ENCODE measurements at regions not wholly inside any gene's neighbourhood (a gene's known extent, or its start where the extent isn't known, plus 50 kb on each side); places are given as distances from the start of the nearest gene placed in this dataset.
A peak's percentile ranks its signal among the peaks of the same experiment; 100 is the strongest.
"Not testable (repeated sequence)": the region's sequence is repeated elsewhere in the genome, so short reads cannot be mapped to it uniquely, and the experiment has no call there.

- H3K36me3 Mint-ChIP-seq (ENCODE audit: insufficient read depth, unreplicated experiment) = no peaks in the 10 kb centered on the region
- TF ChIP-seq, protein P1, sequence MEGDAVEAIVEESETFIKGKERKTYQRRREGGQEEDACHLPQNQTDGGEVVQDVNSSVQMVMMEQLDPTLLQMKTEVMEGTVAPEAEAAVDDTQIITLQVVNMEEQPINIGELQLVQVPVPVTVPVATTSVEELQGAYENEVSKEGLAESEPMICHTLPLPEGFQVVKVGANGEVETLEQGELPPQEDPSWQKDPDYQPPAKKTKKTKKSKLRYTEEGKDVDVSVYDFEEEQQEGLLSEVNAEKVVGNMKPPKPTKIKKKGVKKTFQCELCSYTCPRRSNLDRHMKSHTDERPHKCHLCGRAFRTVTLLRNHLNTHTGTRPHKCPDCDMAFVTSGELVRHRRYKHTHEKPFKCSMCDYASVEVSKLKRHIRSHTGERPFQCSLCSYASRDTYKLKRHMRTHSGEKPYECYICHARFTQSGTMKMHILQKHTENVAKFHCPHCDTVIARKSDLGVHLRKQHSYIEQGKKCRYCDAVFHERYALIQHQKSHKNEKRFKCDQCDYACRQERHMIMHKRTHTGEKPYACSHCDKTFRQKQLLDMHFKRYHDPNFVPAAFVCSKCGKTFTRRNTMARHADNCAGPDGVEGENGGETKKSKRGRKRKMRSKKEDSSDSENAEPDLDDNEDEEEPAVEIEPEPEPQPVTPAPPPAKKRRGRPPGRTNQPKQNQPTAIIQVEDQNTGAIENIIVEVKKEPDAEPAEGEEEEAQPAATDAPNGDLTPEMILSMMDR (IDR thresholded peaks at IDR 0.05; ENCODE audit: unreplicated experiment) = no peak
- no TSS peak for BruUV-seq (replicated peaks)
- no peak overlapping the region for H3K27ac Mint-ChIP-seq (ENCODE audit: unreplicated experiment)
- CTCF ChIA-PET = no interaction called here
- H3K9me3 Mint-ChIP-seq (ENCODE audit: low read depth, unreplicated experiment) = peaks cover 8% of the 10 kb centered on the region
- intact Hi-C loops (cut with micrococcal nuclease; ENCODE audit: unreplicated experiment) = no loop called here
- no peaks in the 10 kb centered on the region for H3K27me3 Mint-ChIP-seq (ENCODE audit: unreplicated experiment)
- no peak overlapping the region for H3K4me3 Mint-ChIP-seq (ENCODE audit: low read depth, unreplicated experiment)
- H3K4me1 Mint-ChIP-seq (ENCODE audit: low read depth, unreplicated experiment) = no peaks in the 10 kb centered on the region
- no peak for DNase-seq
Observed at GRCh38 chr6:22214314-22214713, 82.5 kb downstream of the PRL start.

DNA sequence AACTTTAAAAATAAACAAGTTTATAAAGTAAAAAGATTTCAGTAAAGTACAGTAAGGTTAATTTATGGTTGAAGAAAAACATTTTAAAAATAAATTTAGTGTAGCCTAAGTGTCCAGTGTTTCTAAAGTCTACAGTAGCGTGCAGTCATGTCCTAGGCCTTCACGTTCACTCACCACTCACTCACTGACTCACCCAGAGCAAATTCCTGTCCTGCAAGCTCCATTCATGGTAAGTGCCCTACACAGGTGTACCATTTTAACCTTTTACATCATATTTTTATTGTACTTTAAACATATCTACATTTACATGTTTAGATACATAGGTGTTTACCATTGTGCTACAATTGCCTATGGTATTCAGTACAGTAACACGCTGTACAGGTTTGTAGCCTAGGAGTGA is 81.4 kb downstream of the PRL start:
- BruUV-seq (replicated peaks); H3K9me3 Mint-ChIP-seq (ENCODE audit: low read depth, unreplicated experiment); H3K36me3 Mint-ChIP-seq (ENCODE audit: insufficient read depth, unreplicated experiment); DNase-seq; H3K27me3 Mint-ChIP-seq (ENCODE audit: unreplicated experiment); H3K4me3 Mint-ChIP-seq (ENCODE audit: low read depth, unreplicated experiment); intact Hi-C loops (cut with micrococcal nuclease; ENCODE audit: unreplicated experiment); H3K27ac Mint-ChIP-seq (ENCODE audit: unreplicated experiment); H3K4me1 Mint-ChIP-seq (ENCODE audit: low read depth, unreplicated experiment): not testable (repeated sequence)
- CTCF ChIA-PET = interaction anchor here (1.2 kb wide), 1 partner anchor 13 kb away, joined by 4 read pairs; no protein-coding TSS in a partner anchor

DNA sequence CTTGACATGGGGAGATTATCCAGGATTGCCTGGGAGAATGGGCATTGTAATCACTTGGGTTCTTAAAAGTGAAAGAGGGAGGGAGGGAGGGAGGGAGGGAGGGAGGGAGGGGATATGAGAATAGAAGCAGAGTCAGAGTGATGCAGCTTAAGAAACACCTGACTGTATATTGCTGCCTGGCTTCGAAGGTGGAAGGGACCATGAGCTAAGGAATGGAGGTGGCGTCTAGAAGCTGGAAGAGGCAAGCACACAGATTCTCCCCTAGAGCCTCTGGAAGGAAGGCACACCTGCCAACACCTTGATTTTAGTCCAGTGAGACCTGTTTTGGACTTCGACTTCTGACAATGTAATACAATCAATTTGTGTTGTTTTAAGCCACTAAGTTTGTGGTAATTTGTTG is 78.4 kb downstream of the PRL start:
- BruUV-seq (replicated peaks) = no TSS peak

DNA sequence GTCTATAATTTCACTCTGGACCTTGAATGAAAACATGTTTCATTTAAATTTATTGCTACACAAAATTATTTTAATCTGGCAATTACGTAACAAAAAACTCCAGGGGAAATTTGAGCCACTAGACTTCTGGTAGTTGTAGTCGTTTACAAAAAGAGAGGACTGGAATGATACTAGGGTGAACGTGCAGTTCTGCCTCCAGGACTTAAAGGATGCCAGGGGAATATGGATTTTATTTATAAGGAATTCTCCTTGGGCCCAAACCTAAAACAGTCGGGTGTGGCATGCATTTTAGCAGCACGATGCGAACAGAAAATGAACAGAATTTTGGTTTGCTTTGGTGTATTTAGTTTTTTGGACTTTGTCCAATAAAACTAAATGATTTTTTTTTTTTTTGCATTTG is 76.9 kb downstream of the PRL start:
- Mint-ChIP-seq H3K27me3 (ENCODE audit: unreplicated experiment) (no peaks in the 10 kb centered on the region), H3K9me3 (ENCODE audit: low read depth, unreplicated experiment) (no peaks in the 10 kb centered on the region), H3K36me3 (ENCODE audit: insufficient read depth, unreplicated experiment) (no peaks in the 10 kb centered on the region), H3K4me1 (ENCODE audit: low read depth, unreplicated experiment) (peaks cover 13% of the 10 kb centered on the region), H3K27ac (ENCODE audit: unreplicated experiment) (no peak overlapping the region), H3K4me3 (ENCODE audit: low read depth, unreplicated experiment) (no peak overlapping the region)
- intact Hi-C loops (cut with micrococcal nuclease; ENCODE audit: unreplicated experiment) = loop anchor here (2.0 to 10.0 kb wide), 4 partner anchors 273 to 625 kb away; partner anchors contain the start of gene SOX4
- no peak for DNase-seq
- CTCF ChIA-PET = interaction anchor here (0.6 kb wide), 1 partner anchor 218 kb away, joined by 7 read pairs; no protein-coding TSS in a partner anchor
- TF ChIP-seq, protein P1 (IDR thresholded peaks at IDR 0.05; ENCODE audit: unreplicated experiment) = no peak
- no TSS peak for BruUV-seq (replicated peaks)

More for the DNA sequence above, 78.4 kb downstream of the PRL start:
- Mint-ChIP-seq H3K9me3 (ENCODE audit: low read depth, unreplicated experiment) (peaks cover under 1% of the 10 kb centered on the region), H3K4me3 (ENCODE audit: low read depth, unreplicated experiment) (no peak overlapping the region), H3K27ac (ENCODE audit: unreplicated experiment) (no peak overlapping the region), H3K27me3 (ENCODE audit: unreplicated experiment) (no peaks in the 10 kb centered on the region), H3K36me3 (ENCODE audit: insufficient read depth, unreplicated experiment) (no peaks in the 10 kb centered on the region), H3K4me1 (ENCODE audit: low read depth, unreplicated experiment) (peaks cover 13% of the 10 kb centered on the region)
- intact Hi-C loops (cut with micrococcal nuclease; ENCODE audit: unreplicated experiment) = no loop called here
- TF ChIP-seq, protein P1 (IDR thresholded peaks at IDR 0.05; ENCODE audit: unreplicated experiment) = no peak
- CTCF ChIA-PET = interaction anchor here (0.6 kb wide), 2 partner anchors 20 to 76 kb away, joined by 3 to 4 read pairs; no protein-coding TSS in a partner anchor
- no peak for DNase-seq

DNA sequence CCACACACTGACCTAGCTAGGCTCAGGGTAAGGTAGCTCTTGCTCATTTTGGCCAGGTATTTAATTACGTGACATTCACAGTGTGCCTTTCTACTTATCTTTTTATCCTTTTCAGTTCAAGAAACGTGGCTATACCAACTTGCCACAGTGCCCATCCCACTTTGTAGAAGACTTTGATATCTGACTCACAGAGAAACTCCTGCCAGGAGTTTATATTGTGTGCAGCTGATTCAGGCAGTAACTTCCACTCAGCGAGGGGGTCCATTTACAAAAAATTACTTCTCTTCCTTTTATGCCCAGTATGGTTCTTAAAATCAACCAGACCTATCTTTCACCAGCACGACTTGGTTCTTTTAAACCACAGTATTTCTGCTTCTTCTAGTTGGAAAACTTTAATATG is 75.6 kb downstream of the PRL start:
- DNase-seq = peak; percentile 21
- peak overlapping the region; percentile 34 for H3K4me3 Mint-ChIP-seq (ENCODE audit: low read depth, unreplicated experiment)
- no peaks in the 10 kb centered on the region for H3K9me3 Mint-ChIP-seq (ENCODE audit: low read depth, unreplicated experiment)
- TF ChIP-seq, protein P1 (IDR thresholded peaks at IDR 0.05; ENCODE audit: unreplicated experiment) = no peak
- H3K27me3 Mint-ChIP-seq (ENCODE audit: unreplicated experiment) = no peaks in the 10 kb centered on the region
- BruUV-seq (replicated peaks) = no TSS peak
- peaks cover 13% of the 10 kb centered on the region for H3K4me1 Mint-ChIP-seq (ENCODE audit: low read depth, unreplicated experiment)
- intact Hi-C loops (cut with micrococcal nuclease; ENCODE audit: unreplicated experiment) = loop anchor here (2.0 to 10.0 kb wide), 4 partner anchors 274 to 626 kb away; partner anchors contain the start of gene SOX4
- peak overlapping the region; percentile 53 for H3K27ac Mint-ChIP-seq (ENCODE audit: unreplicated experiment)
- CTCF ChIA-PET = interaction anchor here (0.9 to 1.4 kb wide), 3 partner anchors 14 to 628 kb away, joined by 3 read pairs; partner anchors contain the start of gene SOX4
- no peaks in the 10 kb centered on the region for H3K36me3 Mint-ChIP-seq (ENCODE audit: insufficient read depth, unreplicated experiment)

Data from Calu3 (cell line).